ENCODE measurements at regions not wholly inside any gene's neighbourhood (a gene's known extent, or its start where the extent isn't known, plus 50 kb on each side); places are given as distances from the start of the nearest gene placed in this dataset.

GRCh38 chr6:8536122-8536521 is 100.8 kb upstream of the SLC35B3 start:
- H4K20me1 ChIP-seq (ENCODE audit: insufficient read depth, low read length) = no peaks in the 10 kb centered on the region
- no peak overlapping the region for H3K9ac ChIP-seq (ENCODE audit: insufficient read depth, low read depth, low read length)
- ChIA-PET POLR2A (no interaction called here), CTCF (ENCODE audit: low intra/inter-chr PET ratio, low total read pairs) (no interaction called here)
- no peak overlapping the region for H3K4me3 ChIP-seq (replicated peaks in 1 of 3; ENCODE audit: insufficient read depth in 1 of 3, low read depth in 2 of 3, low read length in 3 of 3)
- in situ Hi-C loops (cut with HindIII; ENCODE audit: extremely low pct_ligation_motif_present, low pct_unique_long_range_greater_than_20kb) = loop anchor here (25.0 kb wide), 1 partner anchor 1901 kb away; no protein-coding TSS in a partner anchor
- H3K4me2 ChIP-seq (ENCODE audit: low read depth, low read length) = no peak overlapping the region
- BruUV-seq (replicated peaks) = no TSS peak
- 30% methylated on average over 3 of the region's 3 CpGs for WGBS (ENCODE audit: low lambda C conversion rate)
- H2AFZ ChIP-seq (ENCODE audit: low read length) = no peak overlapping the region
- no peaks in the 10 kb centered on the region for H3K36me3 ChIP-seq (replicated peaks in 1 of 2; ENCODE audit: control insufficient read depth in 1 of 2, insufficient read depth in 2 of 2, low read length in 2 of 2)
- H3K9me3 ChIP-seq (ENCODE audit: low read length) = peaks cover 16% of the 10 kb centered on the region
- ATAC-seq (no peak), DNase-seq (ENCODE audit: low spot score) (no peak), FAIRE-seq (no peak)
- H3K79me2 ChIP-seq (ENCODE audit: insufficient read depth, low read length) = no peaks in the 10 kb centered on the region
- no peaks in the 10 kb centered on the region for H3K27me3 ChIP-seq (ENCODE audit: control insufficient read depth in 1 of 2, insufficient read depth in 2 of 2, low read length in 2 of 2)
- H3K4me1 ChIP-seq (ENCODE audit: insufficient read depth, low read length) = no peaks in the 10 kb centered on the region
- H3K27ac ChIP-seq (ENCODE audit: extremely low read length, insufficient read depth, low read length) = no peak overlapping the region
- TF ChIP-seq ZNF629 (CRISPR knock-in tag; conservative IDR thresholded peaks at IDR 0.05) (peak; percentile 33; the same call in 1 of the 2 replicates), TRAFD1 (CRISPR knock-in tag; IDR thresholded peaks at IDR 0.05; ENCODE audit: borderline replicate concordance) (no peak), ZNF331 (CRISPR knock-in tag; IDR thresholded peaks at IDR 0.05) (no peak), SPEN (CRISPR knock-in tag; IDR thresholded peaks at IDR 0.05; ENCODE audit: low read depth) (no peak), NFYC (CRISPR knock-in tag; IDR thresholded peaks at IDR 0.05) (no peak)
- intact Hi-C loops (cut with micrococcal nuclease; ENCODE audit: unreplicated experiment) = no loop called here

- Histone ChIP-seq H3K4me2 (ENCODE audit: low read depth, low read length) (no peak overlapping the region), H3K36me3 (replicated peaks in 1 of 2; ENCODE audit: control insufficient read depth in 1 of 2, insufficient read depth in 2 of 2, low read length in 2 of 2) (no peaks in the 10 kb centered on the region), H3K9me3 (ENCODE audit: low read length) (peaks cover 10% of the 10 kb centered on the region), H3K9ac (ENCODE audit: insufficient read depth, low read depth, low read length) (no peak overlapping the region), H3K79me2 (ENCODE audit: insufficient read depth, low read length) (no peaks in the 10 kb centered on the region), H3K4me3 (replicated peaks in 1 of 3; ENCODE audit: insufficient read depth in 1 of 3, low read depth in 2 of 3, low read length in 3 of 3) (no peak overlapping the region), H3K4me1 (ENCODE audit: insufficient read depth, low read length) (no peaks in the 10 kb centered on the region), H3K27me3 (ENCODE audit: control insufficient read depth in 1 of 2, insufficient read depth in 2 of 2, low read length in 2 of 2) (no peaks in the 10 kb centered on the region), H3K27ac (ENCODE audit: extremely low read length, insufficient read depth, low read length) (no peak overlapping the region), H4K20me1 (ENCODE audit: insufficient read depth, low read length) (no peaks in the 10 kb centered on the region), H2AFZ (ENCODE audit: low read length) (no peak overlapping the region)
- ATAC-seq = no peak
- WGBS (ENCODE audit: low lambda C conversion rate) = 11% methylated on average over 3 of the region's 3 CpGs
- no peak for DNase-seq (ENCODE audit: low spot score)
- POLR2A ChIA-PET = no interaction called here
- intact Hi-C loops (cut with micrococcal nuclease; ENCODE audit: unreplicated experiment) (no loop called here), in situ Hi-C loops (cut with HindIII; ENCODE audit: extremely low pct_ligation_motif_present, low pct_unique_long_range_greater_than_20kb) (loop anchor here (25.0 kb wide), 1 partner anchor 1902 kb away; no protein-coding TSS in a partner anchor)
- CTCF ChIA-PET (ENCODE audit: low intra/inter-chr PET ratio, low total read pairs) = no interaction called here
- TF ChIP-seq NAIF1 (CRISPR knock-in tag; IDR thresholded peaks at IDR 0.05; ENCODE audit: borderline replicate concordance) = no peak
- no peak for TF ChIP-seq GABPB1 (CRISPR knock-in tag; IDR thresholded peaks at IDR 0.05)
- no peak for TF ChIP-seq FOXC1 (CRISPR knock-in tag; IDR thresholded peaks at IDR 0.05; ENCODE audit: borderline replicate concordance)
- no peak for TF ChIP-seq ZNF383 (CRISPR knock-in tag; IDR thresholded peaks at IDR 0.05; ENCODE audit: borderline replicate concordance)
- TF ChIP-seq SIN3A (IDR thresholded peaks at IDR 0.05; ENCODE audit: borderline replicate concordance, low read depth, low read length) = no peak
- TF ChIP-seq CEBPB (IDR thresholded peaks at IDR 0.05; ENCODE audit: borderline replicate concordance, low read depth, low read length) = peak; percentile 52; the same call in 1 of the 2 replicates
- BruUV-seq (replicated peaks) = no TSS peak
- no peak for FAIRE-seq
These were observed 100.2 kb upstream of the SLC35B3 start for GRCh38 chr6:8535519-8535918.

All from HepG2 (cell line).